IMR-90 (cell line): ENCODE measurements at regions not wholly inside any gene's neighbourhood (a gene's known extent, or its start where the extent isn't known, plus 50 kb on each side); places are given as distances from the start of the nearest gene placed in this dataset.

Experiments
- BHLHE40 ChIP-seq: fragments of 150-350 bp; IDR thresholded peaks from 2 replicates; pipeline ENCODE4 v1.6.1; 2016; ENCODE audit warnings: mild to moderate bottlenecking, low read depth, low read length
- RCOR1 ChIP-seq: IDR thresholded peaks from 2 replicates; pipeline ENCODE4 v1.6.1; 2012; ENCODE audit warnings: mild to moderate bottlenecking, low read length, improper control_type of control experiment; ENCODE audit not compliant: insufficient replicate concordance
- TF ChIP-seq, protein P1 (sequence below): conservative IDR thresholded peaks from 2 replicates; pipeline ENCODE4 v1.5.1; 2012; ENCODE audit warnings: mild to moderate bottlenecking, low read depth, low read length, improper control_type of control experiment
- TF ChIP-seq, protein P2 (sequence below): fragments of 150-350 bp; IDR thresholded peaks from 2 replicates; pipeline ENCODE4 v1.6.1; 2017; ENCODE audit warnings: mild to moderate bottlenecking, antibody characterized with exemption, low read length, low read depth

DNA sequence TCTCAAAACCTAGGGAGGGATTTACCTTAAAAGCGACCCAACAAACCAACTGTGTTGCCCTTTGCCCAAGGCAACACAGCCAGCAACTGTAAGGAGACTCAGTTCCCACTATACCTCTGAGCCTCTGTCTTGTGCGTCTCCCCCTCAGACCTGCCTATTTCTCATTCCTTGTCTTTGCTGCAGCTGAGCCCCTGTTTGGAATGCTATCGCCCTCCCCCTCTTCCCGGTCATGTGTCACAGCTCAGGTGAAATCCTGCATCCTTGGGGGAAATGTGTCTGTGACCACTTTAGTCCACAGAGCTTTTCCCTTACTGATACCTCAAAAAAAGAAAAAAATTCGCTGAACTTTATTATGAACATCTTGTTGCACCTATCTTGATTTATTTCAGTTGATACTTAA lies 52.0 kb upstream of the LRIG1 start:
- no peak for TF ChIP-seq RCOR1
- TF ChIP-seq, protein P1, sequence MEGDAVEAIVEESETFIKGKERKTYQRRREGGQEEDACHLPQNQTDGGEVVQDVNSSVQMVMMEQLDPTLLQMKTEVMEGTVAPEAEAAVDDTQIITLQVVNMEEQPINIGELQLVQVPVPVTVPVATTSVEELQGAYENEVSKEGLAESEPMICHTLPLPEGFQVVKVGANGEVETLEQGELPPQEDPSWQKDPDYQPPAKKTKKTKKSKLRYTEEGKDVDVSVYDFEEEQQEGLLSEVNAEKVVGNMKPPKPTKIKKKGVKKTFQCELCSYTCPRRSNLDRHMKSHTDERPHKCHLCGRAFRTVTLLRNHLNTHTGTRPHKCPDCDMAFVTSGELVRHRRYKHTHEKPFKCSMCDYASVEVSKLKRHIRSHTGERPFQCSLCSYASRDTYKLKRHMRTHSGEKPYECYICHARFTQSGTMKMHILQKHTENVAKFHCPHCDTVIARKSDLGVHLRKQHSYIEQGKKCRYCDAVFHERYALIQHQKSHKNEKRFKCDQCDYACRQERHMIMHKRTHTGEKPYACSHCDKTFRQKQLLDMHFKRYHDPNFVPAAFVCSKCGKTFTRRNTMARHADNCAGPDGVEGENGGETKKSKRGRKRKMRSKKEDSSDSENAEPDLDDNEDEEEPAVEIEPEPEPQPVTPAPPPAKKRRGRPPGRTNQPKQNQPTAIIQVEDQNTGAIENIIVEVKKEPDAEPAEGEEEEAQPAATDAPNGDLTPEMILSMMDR: no peak
- TF ChIP-seq BHLHE40: no peak
- TF ChIP-seq, protein P2, sequence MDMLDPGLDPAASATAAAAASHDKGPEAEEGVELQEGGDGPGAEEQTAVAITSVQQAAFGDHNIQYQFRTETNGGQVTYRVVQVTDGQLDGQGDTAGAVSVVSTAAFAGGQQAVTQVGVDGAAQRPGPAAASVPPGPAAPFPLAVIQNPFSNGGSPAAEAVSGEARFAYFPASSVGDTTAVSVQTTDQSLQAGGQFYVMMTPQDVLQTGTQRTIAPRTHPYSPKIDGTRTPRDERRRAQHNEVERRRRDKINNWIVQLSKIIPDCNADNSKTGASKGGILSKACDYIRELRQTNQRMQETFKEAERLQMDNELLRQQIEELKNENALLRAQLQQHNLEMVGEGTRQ: no peak
